Liver (tissue), 3 donors: ENCODE measurements at regions not wholly inside any gene's neighbourhood (a gene's known extent, or its start where the extent isn't known, plus 50 kb on each side); places are given as distances from the start of the nearest gene placed in this dataset.

Experiments used
- EGR1 ChIP-seq, 2 donors: IDR thresholded peaks; 2 replicates each; pipeline ENCODE4 v1.6.1; 2016 to 2018; ENCODE audit warnings: antibody characterized with exemption in 2 of 2, low read depth in 2 of 2
- GABPA ChIP-seq, 2 donors: IDR thresholded peaks in 1 of 2; conservative IDR thresholded peaks in 1 of 2; 2 replicates each; pipeline ENCODE4 v1.6.1; 2016; ENCODE audit warnings: antibody characterized with exemption in 2 of 2, mild to moderate bottlenecking in 1 of 2, moderate library complexity in 1 of 2
- HNF4G ChIP-seq: IDR thresholded peaks from 2 replicates; pipeline ENCODE4 v1.6.1; 2016; ENCODE audit warnings: antibody characterized with exemption
- JUND ChIP-seq, 2 donors: IDR thresholded peaks; 2 replicates each; pipeline ENCODE4 v1.6.1; 2016; ENCODE audit warnings: antibody characterized with exemption in 2 of 2
- RAD21 ChIP-seq, 2 donors: IDR thresholded peaks; 2 replicates each; pipeline ENCODE4 v1.6.1; 2016; ENCODE audit warnings: antibody characterized with exemption in 2 of 2, mild to moderate bottlenecking in 2 of 2
- RXRA ChIP-seq, 2 donors: IDR thresholded peaks; 2 replicates each; pipeline ENCODE4 v1.6.1; 2017 to 2018; ENCODE audit warnings: antibody characterized with exemption in 2 of 2, mild to moderate bottlenecking in 1 of 2
- SP1 ChIP-seq: IDR thresholded peaks from 2 replicates; pipeline ENCODE4 v1.6.1; 2018; ENCODE audit warnings: antibody characterized with exemption, mild to moderate bottlenecking
- TAF1 ChIP-seq: conservative IDR thresholded peaks from 2 replicates; pipeline ENCODE4 v1.6.1; 2016; ENCODE audit warnings: antibody characterized with exemption, mild to moderate bottlenecking
- YY1 ChIP-seq: IDR thresholded peaks from 2 replicates; pipeline ENCODE4 v1.6.1; 2016; ENCODE audit warnings: antibody characterized with exemption, mild to moderate bottlenecking
- TF ChIP-seq, protein P1 (sequence below): fragments of 150-350 bp; IDR thresholded peaks from 2 replicates; pipeline ENCODE4 v1.5.1; 2017; ENCODE audit warnings: improper control_type of control experiment, low read depth, low read length; ENCODE audit not compliant: missing input control
- TF ChIP-seq, protein P2 (sequence below): IDR thresholded peaks from 2 replicates; pipeline ENCODE4 v1.6.1; 2016; ENCODE audit warnings: antibody characterized with exemption
- TF ChIP-seq, protein P3 (sequence below): IDR thresholded peaks from 2 replicates; pipeline ENCODE4 v1.6.1; 2016; ENCODE audit warnings: antibody characterized with exemption, mild to moderate bottlenecking
- TF ChIP-seq, protein P4 (sequence below): IDR thresholded peaks from 2 replicates; pipeline ENCODE4 v1.6.1; 2016; ENCODE audit warnings: antibody characterized with exemption
- TF ChIP-seq, protein P5 (sequence below): IDR thresholded peaks from 2 replicates; pipeline ENCODE4 v1.6.1; 2016; ENCODE audit warnings: antibody characterized with exemption
- donor health status: healthy.
- donor health status: healthy.

DNA sequence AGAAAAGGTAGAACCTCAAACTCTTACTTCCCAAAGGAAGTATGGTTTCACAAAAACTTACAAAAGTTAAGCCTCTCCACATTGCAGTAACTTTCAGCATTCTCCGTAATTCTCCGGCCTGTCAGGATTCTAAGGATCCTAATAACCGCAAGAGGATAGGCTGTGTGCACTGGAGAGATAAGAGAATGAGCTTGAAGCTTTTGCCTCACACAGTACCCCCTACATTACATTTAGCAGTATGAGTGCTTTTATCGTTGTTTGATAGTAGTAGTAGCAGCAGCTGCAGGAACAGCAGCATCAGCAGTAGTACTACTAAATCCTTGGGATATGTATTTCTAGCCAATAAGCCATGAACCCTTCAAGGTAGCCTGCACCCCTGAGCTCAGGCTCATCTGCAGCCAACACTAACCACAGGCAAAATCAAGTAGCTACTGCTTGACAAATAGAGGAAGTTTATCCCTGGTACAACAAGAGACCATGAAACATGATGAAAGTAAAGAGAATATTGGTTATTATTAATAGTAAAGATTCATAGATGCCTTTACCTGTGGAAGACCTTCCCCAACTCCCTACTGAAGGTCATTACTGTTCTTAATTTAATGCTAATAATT is 222.6 kb upstream of the CNTNAP2 start:
- TF ChIP-seq, protein P1, sequence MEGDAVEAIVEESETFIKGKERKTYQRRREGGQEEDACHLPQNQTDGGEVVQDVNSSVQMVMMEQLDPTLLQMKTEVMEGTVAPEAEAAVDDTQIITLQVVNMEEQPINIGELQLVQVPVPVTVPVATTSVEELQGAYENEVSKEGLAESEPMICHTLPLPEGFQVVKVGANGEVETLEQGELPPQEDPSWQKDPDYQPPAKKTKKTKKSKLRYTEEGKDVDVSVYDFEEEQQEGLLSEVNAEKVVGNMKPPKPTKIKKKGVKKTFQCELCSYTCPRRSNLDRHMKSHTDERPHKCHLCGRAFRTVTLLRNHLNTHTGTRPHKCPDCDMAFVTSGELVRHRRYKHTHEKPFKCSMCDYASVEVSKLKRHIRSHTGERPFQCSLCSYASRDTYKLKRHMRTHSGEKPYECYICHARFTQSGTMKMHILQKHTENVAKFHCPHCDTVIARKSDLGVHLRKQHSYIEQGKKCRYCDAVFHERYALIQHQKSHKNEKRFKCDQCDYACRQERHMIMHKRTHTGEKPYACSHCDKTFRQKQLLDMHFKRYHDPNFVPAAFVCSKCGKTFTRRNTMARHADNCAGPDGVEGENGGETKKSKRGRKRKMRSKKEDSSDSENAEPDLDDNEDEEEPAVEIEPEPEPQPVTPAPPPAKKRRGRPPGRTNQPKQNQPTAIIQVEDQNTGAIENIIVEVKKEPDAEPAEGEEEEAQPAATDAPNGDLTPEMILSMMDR = no peak
- TF ChIP-seq, protein P2, sequence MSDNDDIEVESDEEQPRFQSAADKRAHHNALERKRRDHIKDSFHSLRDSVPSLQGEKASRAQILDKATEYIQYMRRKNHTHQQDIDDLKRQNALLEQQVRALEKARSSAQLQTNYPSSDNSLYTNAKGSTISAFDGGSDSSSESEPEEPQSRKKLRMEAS = no peak
- TF ChIP-seq GABPA (IDR thresholded peaks at IDR 0.05 in 1 of 2, conservative IDR thresholded peaks at IDR 0.05 in 1 of 2) (no peak), TAF1 (no peak), RAD21 (IDR thresholded peaks at IDR 0.05) (no peak), JUND (IDR thresholded peaks at IDR 0.05) (no peak), HNF4G (no peak), RXRA (IDR thresholded peaks at IDR 0.05) (no peak), YY1 (no peak), EGR1 (IDR thresholded peaks at IDR 0.05; ENCODE audit: low read depth in 2 of 2) (no peak), SP1 (no peak)
- TF ChIP-seq, protein P3, sequence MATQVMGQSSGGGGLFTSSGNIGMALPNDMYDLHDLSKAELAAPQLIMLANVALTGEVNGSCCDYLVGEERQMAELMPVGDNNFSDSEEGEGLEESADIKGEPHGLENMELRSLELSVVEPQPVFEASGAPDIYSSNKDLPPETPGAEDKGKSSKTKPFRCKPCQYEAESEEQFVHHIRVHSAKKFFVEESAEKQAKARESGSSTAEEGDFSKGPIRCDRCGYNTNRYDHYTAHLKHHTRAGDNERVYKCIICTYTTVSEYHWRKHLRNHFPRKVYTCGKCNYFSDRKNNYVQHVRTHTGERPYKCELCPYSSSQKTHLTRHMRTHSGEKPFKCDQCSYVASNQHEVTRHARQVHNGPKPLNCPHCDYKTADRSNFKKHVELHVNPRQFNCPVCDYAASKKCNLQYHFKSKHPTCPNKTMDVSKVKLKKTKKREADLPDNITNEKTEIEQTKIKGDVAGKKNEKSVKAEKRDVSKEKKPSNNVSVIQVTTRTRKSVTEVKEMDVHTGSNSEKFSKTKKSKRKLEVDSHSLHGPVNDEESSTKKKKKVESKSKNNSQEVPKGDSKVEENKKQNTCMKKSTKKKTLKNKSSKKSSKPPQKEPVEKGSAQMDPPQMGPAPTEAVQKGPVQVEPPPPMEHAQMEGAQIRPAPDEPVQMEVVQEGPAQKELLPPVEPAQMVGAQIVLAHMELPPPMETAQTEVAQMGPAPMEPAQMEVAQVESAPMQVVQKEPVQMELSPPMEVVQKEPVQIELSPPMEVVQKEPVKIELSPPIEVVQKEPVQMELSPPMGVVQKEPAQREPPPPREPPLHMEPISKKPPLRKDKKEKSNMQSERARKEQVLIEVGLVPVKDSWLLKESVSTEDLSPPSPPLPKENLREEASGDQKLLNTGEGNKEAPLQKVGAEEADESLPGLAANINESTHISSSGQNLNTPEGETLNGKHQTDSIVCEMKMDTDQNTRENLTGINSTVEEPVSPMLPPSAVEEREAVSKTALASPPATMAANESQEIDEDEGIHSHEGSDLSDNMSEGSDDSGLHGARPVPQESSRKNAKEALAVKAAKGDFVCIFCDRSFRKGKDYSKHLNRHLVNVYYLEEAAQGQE = no peak
- TF ChIP-seq, protein P4, sequence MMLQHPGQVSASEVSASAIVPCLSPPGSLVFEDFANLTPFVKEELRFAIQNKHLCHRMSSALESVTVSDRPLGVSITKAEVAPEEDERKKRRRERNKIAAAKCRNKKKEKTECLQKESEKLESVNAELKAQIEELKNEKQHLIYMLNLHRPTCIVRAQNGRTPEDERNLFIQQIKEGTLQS = no peak
- TF ChIP-seq, protein P5, sequence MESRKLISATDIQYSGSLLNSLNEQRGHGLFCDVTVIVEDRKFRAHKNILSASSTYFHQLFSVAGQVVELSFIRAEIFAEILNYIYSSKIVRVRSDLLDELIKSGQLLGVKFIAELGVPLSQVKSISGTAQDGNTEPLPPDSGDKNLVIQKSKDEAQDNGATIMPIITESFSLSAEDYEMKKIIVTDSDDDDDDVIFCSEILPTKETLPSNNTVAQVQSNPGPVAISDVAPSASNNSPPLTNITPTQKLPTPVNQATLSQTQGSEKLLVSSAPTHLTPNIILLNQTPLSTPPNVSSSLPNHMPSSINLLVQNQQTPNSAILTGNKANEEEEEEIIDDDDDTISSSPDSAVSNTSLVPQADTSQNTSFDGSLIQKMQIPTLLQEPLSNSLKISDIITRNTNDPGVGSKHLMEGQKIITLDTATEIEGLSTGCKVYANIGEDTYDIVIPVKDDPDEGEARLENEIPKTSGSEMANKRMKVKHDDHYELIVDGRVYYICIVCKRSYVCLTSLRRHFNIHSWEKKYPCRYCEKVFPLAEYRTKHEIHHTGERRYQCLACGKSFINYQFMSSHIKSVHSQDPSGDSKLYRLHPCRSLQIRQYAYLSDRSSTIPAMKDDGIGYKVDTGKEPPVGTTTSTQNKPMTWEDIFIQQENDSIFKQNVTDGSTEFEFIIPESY = no peak
